HG03064 (cell line): ENCODE measurements at regions not wholly inside any gene's neighbourhood (a gene's known extent, or its start where the extent isn't known, plus 50 kb on each side); places are given as distances from the start of the nearest gene placed in this dataset.

Source experiments
- ATAC-seq: cut with Tn5 transposase; IDR thresholded peaks from one replicate; pipeline ENCODE4 v1.9.1; 2021; ENCODE audit warnings: low read depth; ENCODE audit not compliant: unreplicated experiment

GRCh38 chr1:56442290-56442877 is 137.0 kb downstream of the PLPP3 start:
- no peak for ATAC-seq

GRCh38 chr1:56441601-56442000 is 137.8 kb downstream of the PLPP3 start:
- no peak for ATAC-seq

- no peak for ATAC-seq
Measured at GRCh38 chr1:56439610-56440264, 139.6 kb downstream of the PLPP3 start.

- ATAC-seq: no peak
Measured at GRCh38 chr1:56438901-56439551, 140.3 kb downstream of the PLPP3 start.

GRCh38 chr1:56437959-56438358 is 141.4 kb downstream of the PLPP3 start:
- no peak for ATAC-seq

- no peak for ATAC-seq
Measured at GRCh38 chr1:56436912-56437417, 142.4 kb downstream of the PLPP3 start.

GRCh38 chr1:56436296-56436695 is 143.1 kb downstream of the PLPP3 start:
- no peak for ATAC-seq

- no peak for ATAC-seq
Measured at GRCh38 chr1:56435434-56436262, 143.7 kb downstream of the PLPP3 start.

- ATAC-seq: no peak
Measured at GRCh38 chr1:56434740-56435139, 144.6 kb downstream of the PLPP3 start.

GRCh38 chr1:56434025-56434424 is 145.3 kb downstream of the PLPP3 start:
- no peak for ATAC-seq

GRCh38 chr1:56433056-56433577 is 146.2 kb downstream of the PLPP3 start:
- ATAC-seq: no peak

- no peak for ATAC-seq
Measured at GRCh38 chr1:56432166-56432971, 147.0 kb downstream of the PLPP3 start.

- ATAC-seq: no peak
Measured at GRCh38 chr1:56430141-56430839, 149.1 kb downstream of the PLPP3 start.

GRCh38 chr1:56429288-56429687 is 150.1 kb downstream of the PLPP3 start:
- no peak for ATAC-seq

- ATAC-seq: no peak
Measured at GRCh38 chr1:56426587-56427381, 152.6 kb downstream of the PLPP3 start.

GRCh38 chr1:56425494-56426037 is 153.8 kb downstream of the PLPP3 start:
- no peak for ATAC-seq

- no peak for ATAC-seq
Measured at GRCh38 chr1:56424744-56425493, 154.4 kb downstream of the PLPP3 start.

- ATAC-seq: no peak
Measured at GRCh38 chr1:56423716-56424115, 155.6 kb downstream of the PLPP3 start.
